ENCODE measurements at regions not wholly inside any gene's neighbourhood (a gene's known extent, or its start where the extent isn't known, plus 50 kb on each side); places are given as distances from the start of the nearest gene placed in this dataset.

DNA sequence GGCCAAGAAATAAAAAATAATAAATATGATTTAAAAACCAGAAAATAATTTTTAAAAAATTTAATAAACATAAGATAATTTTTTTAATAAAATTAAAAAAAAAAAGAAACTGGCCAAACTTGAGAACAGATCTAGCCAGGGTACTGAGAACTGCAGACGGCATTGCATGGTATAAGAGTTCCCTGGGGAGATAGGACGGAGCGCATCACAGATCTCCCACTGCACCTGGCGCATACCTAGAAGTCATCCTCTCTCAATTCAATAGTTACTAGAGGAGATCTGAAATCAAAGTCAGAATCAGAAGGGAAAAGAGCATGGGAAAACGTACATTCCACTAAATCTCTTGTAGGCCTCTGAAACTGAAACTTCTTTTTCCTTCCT lies 58.9 kb upstream of the BCL2L14 start:
- TF ChIP-seq, protein P1, sequence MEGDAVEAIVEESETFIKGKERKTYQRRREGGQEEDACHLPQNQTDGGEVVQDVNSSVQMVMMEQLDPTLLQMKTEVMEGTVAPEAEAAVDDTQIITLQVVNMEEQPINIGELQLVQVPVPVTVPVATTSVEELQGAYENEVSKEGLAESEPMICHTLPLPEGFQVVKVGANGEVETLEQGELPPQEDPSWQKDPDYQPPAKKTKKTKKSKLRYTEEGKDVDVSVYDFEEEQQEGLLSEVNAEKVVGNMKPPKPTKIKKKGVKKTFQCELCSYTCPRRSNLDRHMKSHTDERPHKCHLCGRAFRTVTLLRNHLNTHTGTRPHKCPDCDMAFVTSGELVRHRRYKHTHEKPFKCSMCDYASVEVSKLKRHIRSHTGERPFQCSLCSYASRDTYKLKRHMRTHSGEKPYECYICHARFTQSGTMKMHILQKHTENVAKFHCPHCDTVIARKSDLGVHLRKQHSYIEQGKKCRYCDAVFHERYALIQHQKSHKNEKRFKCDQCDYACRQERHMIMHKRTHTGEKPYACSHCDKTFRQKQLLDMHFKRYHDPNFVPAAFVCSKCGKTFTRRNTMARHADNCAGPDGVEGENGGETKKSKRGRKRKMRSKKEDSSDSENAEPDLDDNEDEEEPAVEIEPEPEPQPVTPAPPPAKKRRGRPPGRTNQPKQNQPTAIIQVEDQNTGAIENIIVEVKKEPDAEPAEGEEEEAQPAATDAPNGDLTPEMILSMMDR (IDR thresholded peaks at IDR 0.05) = no peak
- TF ChIP-seq POLR2A (IDR thresholded peaks at IDR 0.05) = no peak

All from lower leg skin (tissue), 3 donors.